ENCODE measurements at regions not wholly inside any gene's neighbourhood (a gene's known extent, or its start where the extent isn't known, plus 50 kb on each side); places are given as distances from the start of the nearest gene placed in this dataset.
A peak's percentile ranks its signal among the peaks of the same experiment; 100 is the strongest.

DNA sequence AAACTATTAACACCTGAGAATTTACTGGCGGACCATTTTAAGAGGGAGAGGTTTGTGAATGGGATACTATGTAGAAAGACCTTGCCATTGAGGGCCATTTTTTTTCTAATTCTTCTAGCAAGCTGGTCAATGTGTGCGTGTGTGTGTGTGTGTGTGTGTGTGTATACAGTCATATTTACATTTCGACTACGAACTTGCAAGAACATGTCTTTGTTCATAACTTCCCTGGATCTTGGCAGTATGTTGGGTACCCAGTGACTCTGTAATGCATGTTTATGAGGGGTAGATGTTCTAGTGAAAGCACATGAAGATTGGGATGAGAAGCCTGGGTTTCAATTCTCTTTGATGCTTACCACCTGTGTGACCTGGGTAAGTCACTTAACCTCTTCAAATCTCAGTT lies 133.6 kb downstream of the UBE2E3 start:
- no peak overlapping the region for H3K27ac Mint-ChIP-seq
- no peak overlapping the region for H3K4me3 Mint-ChIP-seq
- peaks cover 1% of the 10 kb centered on the region for H3K36me3 Mint-ChIP-seq (ENCODE audit: low read depth)
- intact Hi-C loops (cut with micrococcal nuclease): no loop called here
- no peaks in the 10 kb centered on the region for H3K27me3 Mint-ChIP-seq (ENCODE audit: low read depth)
- H3K9me3 Mint-ChIP-seq: no peaks in the 10 kb centered on the region
- H3K4me1 Mint-ChIP-seq (ENCODE audit: low read depth): peaks cover 8% of the 10 kb centered on the region
- DNase-seq: no peak
- CTCF ChIA-PET: no interaction called here

DNA sequence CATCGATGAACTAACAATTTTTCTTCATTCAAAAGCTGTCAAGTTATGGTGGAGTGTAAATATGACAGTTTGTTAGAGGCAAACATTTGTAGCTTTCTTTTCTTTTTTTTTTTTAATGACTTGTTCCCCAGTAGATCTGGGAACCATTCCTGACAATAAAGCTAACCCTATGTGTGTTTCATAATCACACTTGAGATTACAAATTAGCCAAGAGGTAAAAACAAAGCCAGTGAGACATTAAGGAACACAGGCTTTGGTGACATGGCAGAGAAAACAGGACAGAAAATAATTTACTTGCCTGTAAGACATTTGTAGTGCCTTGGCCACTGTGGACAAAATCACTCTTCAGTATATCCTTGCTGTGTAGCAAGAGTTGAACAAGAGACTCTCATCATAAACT lies 135.9 kb downstream of the UBE2E3 start:
- H3K9me3 Mint-ChIP-seq: no peaks in the 10 kb centered on the region
- H3K4me1 Mint-ChIP-seq (ENCODE audit: low read depth): peaks cover 15% of the 10 kb centered on the region
- no peak overlapping the region for H3K27ac Mint-ChIP-seq
- no peaks in the 10 kb centered on the region for H3K36me3 Mint-ChIP-seq (ENCODE audit: low read depth)
- intact Hi-C loops (cut with micrococcal nuclease): no loop called here
- H3K4me3 Mint-ChIP-seq: no peak overlapping the region
- no peak for DNase-seq
- no peaks in the 10 kb centered on the region for H3K27me3 Mint-ChIP-seq (ENCODE audit: low read depth)
- CTCF ChIA-PET: no interaction called here

DNA sequence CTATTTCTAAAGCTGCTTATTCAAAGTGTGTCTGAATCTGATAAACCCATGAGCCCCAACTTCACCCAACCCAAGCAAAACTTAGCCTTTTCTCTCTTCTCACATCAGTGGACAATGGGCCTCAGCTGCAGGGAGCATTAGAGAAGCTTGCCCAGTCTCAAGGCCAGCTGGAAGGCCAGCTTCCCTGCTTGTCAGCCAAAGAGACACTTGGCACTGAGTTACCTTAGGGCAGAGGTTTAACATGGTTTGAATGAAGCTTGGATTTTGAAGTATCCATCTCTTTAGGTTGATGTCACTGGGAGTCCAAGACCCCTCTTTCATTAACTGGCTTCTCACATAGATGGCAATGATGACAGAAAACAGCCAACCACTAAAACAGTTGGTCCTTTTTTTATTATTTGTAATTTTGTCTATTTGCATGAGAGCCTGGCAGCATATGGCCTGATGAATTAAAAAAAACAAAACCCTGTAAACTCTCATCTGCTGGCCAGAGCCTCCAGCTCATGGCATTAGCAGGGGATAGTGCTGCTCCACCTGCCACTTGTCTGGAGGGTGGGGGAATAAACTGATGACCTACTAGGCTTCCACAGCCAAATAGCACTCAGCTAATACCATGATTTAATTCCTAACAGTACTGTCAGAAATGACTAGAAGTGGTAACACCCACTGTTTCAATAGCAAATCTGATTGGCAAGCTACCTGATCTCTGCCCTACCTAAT lies 137.0 kb downstream of the UBE2E3 start:
- Mint-ChIP-seq H3K9me3 (no peaks in the 10 kb centered on the region), H3K4me3 (no peak overlapping the region), H3K36me3 (ENCODE audit: low read depth) (no peaks in the 10 kb centered on the region), H3K27ac (no peak overlapping the region), H3K27me3 (ENCODE audit: low read depth) (no peaks in the 10 kb centered on the region), H3K4me1 (ENCODE audit: low read depth) (peaks cover 20% of the 10 kb centered on the region)
- CTCF ChIA-PET: interaction anchor here (0.5 to 1.2 kb wide), 2 partner anchors 13 to 350 kb away, joined by 3 to 4 read pairs; no protein-coding TSS in a partner anchor
- intact Hi-C loops (cut with micrococcal nuclease): no loop called here
- no peak for DNase-seq

DNA sequence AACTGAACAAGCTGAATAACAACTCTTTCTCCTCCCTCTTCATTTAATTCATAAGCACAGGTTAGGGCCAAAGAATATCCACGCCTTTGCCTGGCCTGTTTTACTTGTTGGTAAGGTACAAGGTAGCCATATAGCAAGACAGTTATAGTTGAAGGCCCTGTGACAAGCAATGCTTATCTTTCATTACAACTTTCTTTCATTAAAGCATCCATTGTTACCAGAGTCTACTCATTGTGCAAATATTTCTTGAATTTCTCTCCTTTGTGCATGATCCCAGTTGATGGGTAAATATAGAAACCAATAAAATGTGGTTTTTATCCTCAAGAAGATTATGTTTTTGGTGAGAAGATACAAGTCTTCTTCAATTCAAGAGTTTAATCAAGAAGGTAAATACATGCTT lies 140.2 kb downstream of the UBE2E3 start:
- no peak overlapping the region for H3K4me3 Mint-ChIP-seq
- DNase-seq: no peak
- CTCF ChIA-PET: interaction anchor here (1.0 kb wide), 1 partner anchor 21 kb away, joined by 3 read pairs; no protein-coding TSS in a partner anchor
- H3K27me3 Mint-ChIP-seq (ENCODE audit: low read depth): no peaks in the 10 kb centered on the region
- peaks cover 41% of the 10 kb centered on the region for H3K4me1 Mint-ChIP-seq (ENCODE audit: low read depth)
- intact Hi-C loops (cut with micrococcal nuclease): no loop called here
- no peaks in the 10 kb centered on the region for H3K36me3 Mint-ChIP-seq (ENCODE audit: low read depth)
- H3K27ac Mint-ChIP-seq: no peak overlapping the region
- H3K9me3 Mint-ChIP-seq: no peaks in the 10 kb centered on the region

DNA sequence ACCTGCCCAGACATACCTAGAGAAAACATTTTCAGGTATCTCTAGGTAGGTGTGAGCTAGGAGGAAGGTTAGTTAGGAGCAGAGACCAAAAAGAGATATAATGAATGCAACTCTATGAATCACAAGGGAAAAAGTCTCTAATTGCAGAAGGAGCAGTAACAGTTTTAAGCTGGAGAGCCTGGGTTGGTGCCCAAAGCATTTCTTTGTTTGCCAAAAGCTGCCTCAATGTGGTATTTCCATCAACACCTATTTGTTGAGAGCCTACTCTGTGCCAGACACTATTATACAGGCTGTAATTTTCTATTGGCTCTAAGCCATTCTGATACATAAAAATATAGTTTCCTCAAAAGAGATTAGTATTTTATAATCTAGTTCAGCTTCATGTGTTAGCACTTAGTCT lies 141.6 kb downstream of the UBE2E3 start:
- Mint-ChIP-seq H3K36me3 (ENCODE audit: low read depth) (no peaks in the 10 kb centered on the region), H3K9me3 (no peaks in the 10 kb centered on the region), H3K4me1 (ENCODE audit: low read depth) (peaks cover 51% of the 10 kb centered on the region), H3K27me3 (ENCODE audit: low read depth) (no peaks in the 10 kb centered on the region), H3K4me3 (no peak overlapping the region), H3K27ac (no peak overlapping the region)
- CTCF ChIA-PET: interaction anchor here (0.7 to 1.5 kb wide), 5 partner anchors 10 to 345 kb away, joined by 3 to 4 read pairs (median 3); no protein-coding TSS in a partner anchor
- intact Hi-C loops (cut with micrococcal nuclease): loop anchor here (2.0 kb wide), 1 partner anchor 103 kb away; no protein-coding TSS in a partner anchor
- DNase-seq: no peak

DNA sequence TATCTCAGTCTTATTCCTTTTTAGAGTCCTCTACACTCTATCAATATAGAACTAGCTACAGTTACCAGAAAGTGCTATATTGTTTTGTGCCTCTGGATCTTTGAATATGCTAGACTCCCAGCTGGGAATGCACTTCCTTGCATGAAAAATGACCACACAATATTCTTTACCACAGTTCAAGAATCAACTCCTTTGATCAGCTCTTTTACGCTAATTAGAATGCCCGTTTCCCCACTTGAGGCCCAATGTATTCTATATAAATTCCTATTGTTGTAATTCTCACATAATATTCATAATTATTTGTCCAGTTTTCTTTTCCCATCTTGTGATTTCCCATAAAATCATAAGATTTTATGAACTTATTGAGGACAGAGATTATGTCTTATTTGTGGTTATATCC lies 142.2 kb downstream of the UBE2E3 start:
- CTCF ChIA-PET: interaction anchor here (0.7 to 1.5 kb wide), 5 partner anchors 9 to 344 kb away, joined by 3 to 4 read pairs (median 3); no protein-coding TSS in a partner anchor
- H3K27ac Mint-ChIP-seq: no peak overlapping the region
- no peaks in the 10 kb centered on the region for H3K9me3 Mint-ChIP-seq
- no peak overlapping the region for H3K4me3 Mint-ChIP-seq
- intact Hi-C loops (cut with micrococcal nuclease): loop anchor here (2.0 kb wide), 1 partner anchor 102 kb away; no protein-coding TSS in a partner anchor
- H3K36me3 Mint-ChIP-seq (ENCODE audit: low read depth): no peaks in the 10 kb centered on the region
- no peak for DNase-seq
- no peaks in the 10 kb centered on the region for H3K27me3 Mint-ChIP-seq (ENCODE audit: low read depth)
- H3K4me1 Mint-ChIP-seq (ENCODE audit: low read depth): peaks cover 48% of the 10 kb centered on the region

DNA sequence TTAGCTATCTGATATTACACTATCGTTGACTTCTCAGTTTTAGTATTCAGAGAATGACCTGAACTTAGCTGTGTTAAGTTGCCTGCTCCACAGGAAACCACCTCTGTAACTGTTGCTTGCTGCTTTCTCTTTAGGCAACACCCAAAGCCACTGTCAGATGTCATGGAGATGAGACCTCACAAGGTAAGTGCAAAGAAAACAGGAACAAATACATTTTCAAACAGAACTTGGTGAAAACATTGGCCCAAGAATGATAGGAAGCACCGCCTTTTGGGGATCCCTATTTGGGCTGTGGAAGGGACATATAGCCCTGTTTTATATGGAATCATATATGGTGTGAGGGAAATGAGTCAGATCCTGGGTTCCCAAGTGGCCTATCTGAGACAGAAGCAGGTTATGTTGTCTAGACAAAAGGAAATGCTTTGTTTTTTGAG lies 143.4 kb downstream of the UBE2E3 start:
- no peaks in the 10 kb centered on the region for H3K36me3 Mint-ChIP-seq (ENCODE audit: low read depth)
- no peaks in the 10 kb centered on the region for H3K27me3 Mint-ChIP-seq (ENCODE audit: low read depth)
- intact Hi-C loops (cut with micrococcal nuclease): loop anchor here (1.0 to 2.0 kb wide), 6 partner anchors 17 to 334 kb away; no protein-coding TSS in a partner anchor
- H3K27ac Mint-ChIP-seq: peak overlapping the region; percentile 89
- CTCF ChIA-PET: interaction anchor here (1.7 to 2.9 kb wide), 2 partner anchors 19 to 334 kb away, joined by 4 to 15 read pairs; no protein-coding TSS in a partner anchor
- H3K4me3 Mint-ChIP-seq: peak overlapping the region; percentile 65
- H3K4me1 Mint-ChIP-seq (ENCODE audit: low read depth): peaks cover 54% of the 10 kb centered on the region
- H3K9me3 Mint-ChIP-seq: peaks cover 1% of the 10 kb centered on the region
- peak; percentile 65 for DNase-seq

DNA sequence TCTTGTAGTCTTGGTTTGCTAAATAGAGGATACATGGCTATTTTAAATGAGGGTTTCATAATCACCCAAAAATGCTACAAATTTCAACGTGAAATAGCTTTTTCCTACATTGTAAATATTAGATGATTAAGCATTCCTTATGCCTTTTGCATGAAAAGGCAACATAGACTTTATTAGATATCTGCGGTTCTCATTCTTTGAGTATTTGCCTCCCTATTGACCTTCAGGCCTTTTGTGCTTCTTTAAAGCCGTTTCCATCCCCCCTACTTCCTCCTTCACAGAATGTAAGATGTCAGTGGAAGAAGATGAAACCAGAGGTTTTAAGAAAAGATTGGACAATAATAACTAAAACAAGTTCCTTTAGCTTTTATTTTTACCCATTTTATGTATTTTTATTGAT lies 144.1 kb downstream of the UBE2E3 start:
- peak overlapping the region; percentile 65 for H3K4me3 Mint-ChIP-seq
- no peak for DNase-seq

DNA sequence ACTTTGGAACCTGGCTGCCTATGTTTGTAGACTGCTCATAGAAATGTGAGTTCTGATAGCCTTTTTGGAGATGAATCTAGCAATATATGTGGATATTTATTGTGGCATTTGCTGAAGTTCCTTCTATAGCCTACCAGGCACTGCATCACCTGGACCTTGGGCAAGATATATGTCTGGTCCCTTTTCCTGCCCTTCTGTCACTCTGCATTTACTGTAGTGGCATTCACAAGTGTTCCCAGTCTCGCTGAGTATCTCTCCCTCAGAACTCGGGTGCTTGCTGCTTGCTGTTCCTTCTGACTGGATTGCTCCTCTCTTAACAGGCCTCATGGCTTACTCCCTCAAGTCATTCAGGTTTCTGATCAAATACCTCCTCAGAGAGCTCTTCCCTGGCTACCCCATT lies 145.0 kb downstream of the UBE2E3 start:
- peak overlapping the region; percentile 51 for H3K4me3 Mint-ChIP-seq
- H3K4me1 Mint-ChIP-seq (ENCODE audit: low read depth): peaks cover 60% of the 10 kb centered on the region
- H3K27ac Mint-ChIP-seq: peak overlapping the region; percentile 89
- no peaks in the 10 kb centered on the region for H3K27me3 Mint-ChIP-seq (ENCODE audit: low read depth)
- H3K36me3 Mint-ChIP-seq (ENCODE audit: low read depth): peaks cover 4% of the 10 kb centered on the region
- DNase-seq: no peak
- intact Hi-C loops (cut with micrococcal nuclease): loop anchor here (1.0 to 2.0 kb wide), 4 partner anchors 39 to 336 kb away; no protein-coding TSS in a partner anchor
- peaks cover 7% of the 10 kb centered on the region for H3K9me3 Mint-ChIP-seq
- CTCF ChIA-PET: interaction anchor here (0.8 to 2.9 kb wide), 8 partner anchors 15 to 341 kb away, joined by 3 to 15 read pairs (median 4); no protein-coding TSS in a partner anchor

More for the DNA sequence above, 144.1 kb downstream of the UBE2E3 start:
- intact Hi-C loops (cut with micrococcal nuclease): loop anchor here (1.0 to 2.0 kb wide), 4 partner anchors 18 to 334 kb away; no protein-coding TSS in a partner anchor
- Mint-ChIP-seq H3K27ac (peak overlapping the region; percentile 89), H3K27me3 (ENCODE audit: low read depth) (no peaks in the 10 kb centered on the region), H3K36me3 (ENCODE audit: low read depth) (peaks cover under 1% of the 10 kb centered on the region), H3K9me3 (peaks cover 3% of the 10 kb centered on the region), H3K4me1 (ENCODE audit: low read depth) (peaks cover 59% of the 10 kb centered on the region)
- CTCF ChIA-PET: interaction anchor here (0.8 to 2.9 kb wide), 7 partner anchors 17 to 342 kb away, joined by 3 to 15 read pairs (median 4); no protein-coding TSS in a partner anchor

DNA sequence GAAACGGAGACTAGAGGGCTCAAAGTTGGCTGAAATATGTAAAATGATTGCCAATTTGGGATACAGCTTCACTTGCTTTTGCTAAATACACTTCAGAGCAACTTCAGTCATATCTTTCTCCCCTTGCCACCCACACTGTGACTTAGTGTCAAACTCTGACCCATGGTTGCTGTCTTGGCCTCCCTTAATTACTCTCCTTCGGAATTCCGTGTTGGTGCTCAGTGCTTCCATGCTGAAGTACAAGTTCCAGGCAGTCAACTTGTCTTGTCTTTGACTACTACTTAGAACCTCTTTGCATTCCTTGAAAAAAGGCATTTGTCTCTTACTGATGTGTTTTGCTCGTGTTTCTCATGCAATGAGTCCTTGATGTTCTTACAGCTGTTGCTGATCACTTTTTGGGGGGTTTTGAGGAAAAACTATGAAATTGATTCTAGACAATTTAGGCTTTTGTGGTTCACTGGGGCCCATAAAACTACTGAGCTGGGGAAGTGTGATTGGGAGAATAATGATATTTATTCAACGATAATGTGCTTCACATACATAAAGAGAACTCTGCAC lies 146.0 kb downstream of the UBE2E3 start:
- H3K36me3 Mint-ChIP-seq (ENCODE audit: low read depth): peaks cover 4% of the 10 kb centered on the region
- peaks cover 60% of the 10 kb centered on the region for H3K4me1 Mint-ChIP-seq (ENCODE audit: low read depth)
- H3K27ac Mint-ChIP-seq: peak overlapping the region; percentile 32
- CTCF ChIA-PET: interaction anchor here (0.5 to 1.3 kb wide), 4 partner anchors 14 to 18 kb away, joined by 3 to 5 read pairs (median 3); no protein-coding TSS in a partner anchor
- no peak overlapping the region for H3K4me3 Mint-ChIP-seq
- intact Hi-C loops (cut with micrococcal nuclease): no loop called here
- H3K9me3 Mint-ChIP-seq: peaks cover 7% of the 10 kb centered on the region
- no peaks in the 10 kb centered on the region for H3K27me3 Mint-ChIP-seq (ENCODE audit: low read depth)
- DNase-seq: no peak

DNA sequence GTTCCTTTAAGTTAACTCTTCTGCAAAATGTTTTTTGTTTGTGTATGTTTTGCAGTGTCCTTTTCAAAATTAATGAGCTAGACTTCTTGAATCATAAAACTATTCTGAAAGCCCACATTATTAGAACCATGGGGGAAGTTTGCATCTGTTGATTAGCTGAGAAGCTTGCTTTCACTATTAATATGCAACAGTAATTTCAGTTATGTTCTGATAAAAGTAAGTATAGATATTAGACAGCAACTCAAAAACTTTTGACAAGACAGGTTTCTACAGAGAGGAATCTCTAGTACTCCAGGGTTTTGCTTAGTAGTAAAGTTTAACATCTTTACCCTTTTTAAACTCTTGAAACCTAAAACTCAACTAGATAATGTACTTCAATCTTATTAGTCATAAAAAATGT lies 147.8 kb downstream of the UBE2E3 start:
- H3K36me3 Mint-ChIP-seq (ENCODE audit: low read depth): peaks cover 4% of the 10 kb centered on the region
- no peak for DNase-seq
- no peaks in the 10 kb centered on the region for H3K27me3 Mint-ChIP-seq (ENCODE audit: low read depth)
- H3K9me3 Mint-ChIP-seq: peaks cover 7% of the 10 kb centered on the region
- intact Hi-C loops (cut with micrococcal nuclease): loop anchor here (1.0 kb wide), 2 partner anchors 21 to 95 kb away; no protein-coding TSS in a partner anchor
- CTCF ChIA-PET: interaction anchor here (0.7 to 1.0 kb wide), 3 partner anchors 12 to 24 kb away, joined by 3 to 7 read pairs (median 3); no protein-coding TSS in a partner anchor
- H3K27ac Mint-ChIP-seq: no peak overlapping the region
- no peak overlapping the region for H3K4me3 Mint-ChIP-seq
- H3K4me1 Mint-ChIP-seq (ENCODE audit: low read depth): peaks cover 63% of the 10 kb centered on the region

DNA sequence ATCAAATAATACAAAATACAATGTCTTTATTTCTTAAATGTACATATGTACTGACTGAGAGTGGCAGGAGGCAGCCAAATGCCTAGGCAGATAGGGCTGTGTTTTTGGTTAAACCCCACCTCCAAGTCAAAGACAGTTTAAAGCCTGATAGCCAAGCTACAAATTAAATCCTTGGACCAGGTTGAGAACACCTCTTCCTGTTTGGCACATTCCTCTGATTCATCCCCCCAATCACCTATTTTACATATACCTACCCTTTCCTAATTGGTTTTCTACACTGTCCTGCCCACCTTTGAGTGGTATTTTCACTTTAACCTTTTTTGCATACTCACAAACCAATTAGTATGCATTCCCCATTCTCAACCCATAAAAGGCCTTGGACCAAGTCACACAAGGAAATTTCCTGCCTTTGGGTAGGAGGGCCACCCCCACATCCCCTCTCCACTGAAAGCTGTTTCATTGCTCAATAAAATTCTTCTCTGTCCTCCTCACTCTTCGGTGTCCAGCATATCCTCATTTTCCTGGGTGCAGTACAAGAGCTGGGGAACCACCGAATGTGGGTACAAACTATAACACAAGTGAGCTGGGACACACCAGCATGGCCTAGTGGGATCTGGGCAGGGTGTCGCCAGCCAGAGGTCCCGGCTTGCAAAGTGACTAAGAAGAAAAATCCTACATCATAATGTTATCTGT lies 149.1 kb downstream of the UBE2E3 start:
- Mint-ChIP-seq H3K4me1 (ENCODE audit: low read depth) (peaks cover 60% of the 10 kb centered on the region), H3K27me3 (ENCODE audit: low read depth) (no peaks in the 10 kb centered on the region), H3K4me3 (peak overlapping the region; percentile 19), H3K27ac (peak overlapping the region; percentile 25), H3K36me3 (ENCODE audit: low read depth) (peaks cover 5% of the 10 kb centered on the region), H3K9me3 (peaks cover 7% of the 10 kb centered on the region)
- intact Hi-C loops (cut with micrococcal nuclease): no loop called here
- no peak for DNase-seq
- CTCF ChIA-PET: interaction anchor here (0.6 to 2.2 kb wide), 9 partner anchors 11 to 337 kb away, joined by 3 to 7 read pairs (median 3); no protein-coding TSS in a partner anchor

Measured in activated naive CD4-positive, alpha-beta T cell treated with anti-CD3 and anti-CD28 coated beads for 36 hours (primary cell).